ENCODE measurements at regions not wholly inside any gene's neighbourhood (a gene's known extent, or its start where the extent isn't known, plus 50 kb on each side); places are given as distances from the start of the nearest gene placed in this dataset.

GRCh38 chr5:167897371-167897770 is 394.1 kb upstream of the WWC1 start:
- ATAC-seq, result no peak
- TF ChIP-seq RARB (CRISPR knock-in tag; IDR thresholded peaks at IDR 0.05) (no peak), GLIS3 (CRISPR knock-in tag; IDR thresholded peaks at IDR 0.05) (no peak), ZNF8 (CRISPR knock-in tag; IDR thresholded peaks at IDR 0.05) (no peak), ZFP3 (CRISPR knock-in tag; IDR thresholded peaks at IDR 0.05) (no peak), OSR1 (CRISPR knock-in tag; IDR thresholded peaks at IDR 0.05) (no peak), POU6F1 (CRISPR knock-in tag; IDR thresholded peaks at IDR 0.05; ENCODE audit: borderline replicate concordance, low read depth) (no peak), BACH2 (CRISPR knock-in tag; IDR thresholded peaks at IDR 0.05; ENCODE audit: borderline replicate concordance) (no peak), CSDC2 (CRISPR knock-in tag; IDR thresholded peaks at IDR 0.05) (no peak), PATZ1 (CRISPR knock-in tag; IDR thresholded peaks at IDR 0.05; ENCODE audit: borderline replicate concordance) (no peak), SNAI2 (CRISPR knock-in tag; IDR thresholded peaks at IDR 0.05) (no peak), CSRNP3 (CRISPR knock-in tag; IDR thresholded peaks at IDR 0.05) (no peak), ZNF565 (CRISPR knock-in tag; conservative IDR thresholded peaks at IDR 0.05; ENCODE audit: low read depth) (no peak), TSHZ2 (CRISPR knock-in tag; IDR thresholded peaks at IDR 0.05) (no peak), ZNF70 (CRISPR knock-in tag; IDR thresholded peaks at IDR 0.05) (no peak), ESRRG (CRISPR knock-in tag; IDR thresholded peaks at IDR 0.05) (no peak), CREB5 (CRISPR knock-in tag; IDR thresholded peaks at IDR 0.05; ENCODE audit: low read depth) (no peak), PPARA (CRISPR knock-in tag; IDR thresholded peaks at IDR 0.05; ENCODE audit: borderline replicate concordance) (no peak), ISL1 (CRISPR knock-in tag; IDR thresholded peaks at IDR 0.05) (no peak)

- TF ChIP-seq PPARA (CRISPR knock-in tag; IDR thresholded peaks at IDR 0.05; ENCODE audit: borderline replicate concordance), result no peak
- TF ChIP-seq SNAI2 (CRISPR knock-in tag; IDR thresholded peaks at IDR 0.05), result no peak
- no peak for ATAC-seq
Observed at GRCh38 chr5:167898361-167899042, 392.9 kb upstream of the WWC1 start.

GRCh38 chr5:167899490-167900070 is 391.9 kb upstream of the WWC1 start:
- ATAC-seq, result no peak
- TF ChIP-seq GLIS3 (CRISPR knock-in tag; IDR thresholded peaks at IDR 0.05) (no peak), ISL1 (CRISPR knock-in tag; IDR thresholded peaks at IDR 0.05) (no peak), TSHZ2 (CRISPR knock-in tag; IDR thresholded peaks at IDR 0.05) (no peak), POU6F1 (CRISPR knock-in tag; IDR thresholded peaks at IDR 0.05; ENCODE audit: borderline replicate concordance, low read depth) (no peak)

All from SK-N-SH treated with all-trans-retinoic acid at 6 μM for 48 hours (cell line).